Panc1 (cell line): ENCODE measurements at regions not wholly inside any gene's neighbourhood (a gene's known extent, or its start where the extent isn't known, plus 50 kb on each side); places are given as distances from the start of the nearest gene placed in this dataset.

Source experiments
- ATAC-seq: fragments of 200-7000 bp; cut with Tn5 transposase; 2 replicates; pipeline ENCODE4 v1.9.1; 2020; ENCODE audit warnings: mild to moderate bottlenecking, moderate library complexity
- BruUV-seq: library from RNA; stranded (reverse); fragments of 400-500 nt; replicated peaks from 2 replicates; lab custom pipeline; 2021; lab: Mats Ljungman, UMichigan
- CTCF ChIA-PET: fragments of 300-600 bp; sonication (Branson Sonifier 250); formaldehyde crosslinking; loops from one replicate; lab custom pipeline; 2022; ENCODE audit warnings: antibody characterized with exemption; lab: Charles Lee
- POLR2A ChIA-PET: fragments of 300-600 bp; sonication (Branson Sonifier 250); formaldehyde crosslinking; loops from one replicate; lab custom pipeline; 2022; ENCODE audit warnings: antibody characterized with exemption; lab: Charles Lee
- DNase-seq: peaks from one replicate; pipeline ENCODE4 v3.0.0-alpha.2; 2010; ENCODE audit warnings: low read depth, low spot score
- H3K27ac ChIP-seq: 2 replicates; pipeline ENCODE4 v1.5.1; 2011; ENCODE audit warnings: mild to moderate bottlenecking, low read length, inconsistent platforms
- H3K27me3 ChIP-seq: fragments of 200-500 bp; sonication (Bioruptor generic); 2 replicates; pipeline ENCODE4 v1.6.0; 2014; ENCODE audit warnings: low read length, inconsistent platforms; ENCODE audit not compliant: control insufficient read depth, insufficient read depth
- H3K36me3 ChIP-seq: fragments of 200-500 bp; sonication (Bioruptor generic); 2 replicates; pipeline ENCODE4 v1.5.1; 2014; ENCODE audit warnings: inconsistent platforms, mild to moderate bottlenecking, low read length, moderate library complexity; ENCODE audit not compliant: control insufficient read depth, insufficient read depth
- H3K4me1 ChIP-seq: 2 replicates; pipeline ENCODE4 v1.5.1; 2011; ENCODE audit warnings: inconsistent platforms, mild to moderate bottlenecking, low read length, moderate library complexity; ENCODE audit not compliant: control insufficient read depth, insufficient read depth
- H3K4me3 ChIP-seq, 2 experiments: 2 replicates each; pipeline ENCODE4 v1.5.1; 2011 to 2012; ENCODE audit warnings: low read depth in 2 of 2, low read length in 2 of 2, mild to moderate bottlenecking in 2 of 2, inconsistent platforms in 1 of 2, moderate library complexity in 1 of 2
- H3K9me3 ChIP-seq: fragments of 200-500 bp; sonication (Bioruptor generic); 2 replicates; pipeline ENCODE4 v1.5.1; 2014; ENCODE audit warnings: low read depth, mild to moderate bottlenecking, inconsistent platforms, low read length, moderate library complexity; ENCODE audit not compliant: control insufficient read depth, insufficient read depth
- POLR2AphosphoS5 ChIP-seq: IDR thresholded peaks from 2 replicates; pipeline ENCODE4 v1.6.1; 2012; ENCODE audit warnings: mild to moderate bottlenecking, low read depth, low read length, moderate library complexity
- SIN3A ChIP-seq: IDR thresholded peaks from 2 replicates; pipeline ENCODE4 v1.6.1; 2012; ENCODE audit warnings: low read depth, mild to moderate bottlenecking, low read length, moderate library complexity, borderline replicate concordance; ENCODE audit not compliant: insufficient read depth
- TCF7L2 ChIP-seq: IDR thresholded peaks from 2 replicates; pipeline ENCODE4 v1.6.1; 2011; ENCODE audit warnings: mild to moderate bottlenecking, low read depth, low read length, inconsistent platforms
- in situ Hi-C: cut with HindIII; loops from 2 replicates; pipeline ENCODE4 v1.10.0; 2016; ENCODE audit warnings: low sequenced_read_pairs, low pct_unique_long_range_greater_than_20kb
- intact Hi-C: fragments of 100-400 bp; cut with micrococcal nuclease; formaldehyde crosslinking; loops from one replicate; pipeline ENCODE4 v1.10.0; 2022; ENCODE audit not compliant: unreplicated experiment
- TF ChIP-seq, protein P1 (sequence below): fragments of 450-650 bp; IDR thresholded peaks from 2 replicates; pipeline ENCODE4 v1.5.1; 2017; ENCODE audit warnings: mild to moderate bottlenecking
- TF ChIP-seq, protein P2 (sequence below), 2 experiments: IDR thresholded peaks; 2 replicates each; pipeline ENCODE4 v1.6.1; 2011 to 2012; ENCODE audit warnings: low read depth in 2 of 2, control low read depth in 1 of 2, low read length in 1 of 2, mild to moderate bottlenecking in 1 of 2, moderate library complexity in 1 of 2; ENCODE audit not compliant: insufficient read depth in 1 of 2

DNA sequence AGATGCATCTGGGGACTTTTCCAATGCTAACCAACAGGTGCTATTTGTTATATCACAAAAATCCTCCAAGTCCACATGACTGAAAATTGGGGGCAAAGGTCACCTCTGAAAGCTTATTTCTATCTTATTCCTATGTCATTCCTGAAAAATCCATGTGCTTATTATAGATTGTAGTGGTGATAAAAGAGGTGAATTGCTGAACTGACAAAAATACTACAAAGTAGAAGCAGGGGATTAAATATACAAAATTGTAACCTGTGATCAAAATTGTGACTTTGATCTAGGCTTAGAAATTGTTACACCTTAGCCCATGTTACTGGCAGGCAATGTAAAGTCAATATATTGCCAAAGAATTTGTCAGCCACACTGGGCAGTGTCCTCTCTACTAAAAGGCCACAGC, 62.3 kb downstream of the IER5 start:
- POLR2A ChIA-PET: no interaction called here
- in situ Hi-C loops: no loop called here

DNA sequence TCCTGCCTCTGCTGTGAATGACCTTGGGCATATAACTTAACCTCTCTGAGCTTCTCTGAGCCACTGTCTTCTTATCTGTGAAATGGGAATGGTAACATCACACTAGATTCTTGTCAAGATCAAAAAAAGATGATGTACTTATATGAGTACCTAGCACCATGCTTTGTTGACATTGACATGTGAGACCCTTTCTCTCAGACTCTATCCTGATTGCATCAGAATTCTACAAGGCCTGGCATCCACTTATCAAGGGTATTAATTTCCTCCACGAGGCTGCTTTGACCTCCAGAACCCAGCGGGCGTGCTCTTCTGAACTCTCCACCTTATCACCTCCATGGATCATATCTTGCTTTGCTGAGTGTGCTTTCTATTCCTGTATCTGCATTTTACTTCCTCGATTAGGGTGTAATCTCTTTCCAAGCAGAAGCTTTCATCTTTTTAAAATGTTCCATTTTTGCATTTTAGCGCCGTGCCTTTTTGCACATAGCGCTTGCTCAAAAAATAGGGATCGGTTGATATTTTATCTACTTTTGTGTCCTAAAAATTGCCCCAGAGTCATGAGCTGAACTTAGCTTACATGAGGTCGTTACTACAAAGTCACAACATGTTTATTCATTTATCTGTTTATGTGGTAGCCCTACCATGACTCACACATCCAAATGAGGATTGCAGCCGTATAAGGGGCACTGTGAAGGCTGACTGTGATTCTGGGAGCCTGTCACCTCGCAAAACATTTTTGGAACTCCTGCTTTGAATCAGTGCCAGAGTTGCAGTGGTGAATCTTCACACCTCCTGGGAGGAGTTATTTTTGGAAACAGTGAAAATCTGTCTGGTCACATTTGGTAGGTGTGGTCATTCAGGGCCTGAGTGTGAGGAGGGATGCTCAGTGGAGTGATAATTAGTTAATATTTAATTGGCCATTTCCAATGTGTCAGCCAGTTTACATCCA, 63.2 kb downstream of the IER5 start:
- no peak for DNase-seq
- in situ Hi-C loops: no loop called here
- CTCF ChIA-PET: no interaction called here

More for the DNA sequence above, 62.3 kb downstream of the IER5 start:
- Histone ChIP-seq H3K9me3 (no peaks in the 10 kb centered on the region), H3K4me3 (no peak overlapping the region), H3K36me3 (no peaks in the 10 kb centered on the region), H3K4me1 (no peaks in the 10 kb centered on the region), H3K27me3 (no peaks in the 10 kb centered on the region), H3K27ac (no peak overlapping the region)
- CTCF ChIA-PET: no interaction called here
- intact Hi-C loops: no loop called here
- no peak for ATAC-seq
- no peak for DNase-seq
- TF ChIP-seq SIN3A (no peak), TCF7L2 (no peak), POLR2AphosphoS5 (no peak)
- TF ChIP-seq, protein P1, sequence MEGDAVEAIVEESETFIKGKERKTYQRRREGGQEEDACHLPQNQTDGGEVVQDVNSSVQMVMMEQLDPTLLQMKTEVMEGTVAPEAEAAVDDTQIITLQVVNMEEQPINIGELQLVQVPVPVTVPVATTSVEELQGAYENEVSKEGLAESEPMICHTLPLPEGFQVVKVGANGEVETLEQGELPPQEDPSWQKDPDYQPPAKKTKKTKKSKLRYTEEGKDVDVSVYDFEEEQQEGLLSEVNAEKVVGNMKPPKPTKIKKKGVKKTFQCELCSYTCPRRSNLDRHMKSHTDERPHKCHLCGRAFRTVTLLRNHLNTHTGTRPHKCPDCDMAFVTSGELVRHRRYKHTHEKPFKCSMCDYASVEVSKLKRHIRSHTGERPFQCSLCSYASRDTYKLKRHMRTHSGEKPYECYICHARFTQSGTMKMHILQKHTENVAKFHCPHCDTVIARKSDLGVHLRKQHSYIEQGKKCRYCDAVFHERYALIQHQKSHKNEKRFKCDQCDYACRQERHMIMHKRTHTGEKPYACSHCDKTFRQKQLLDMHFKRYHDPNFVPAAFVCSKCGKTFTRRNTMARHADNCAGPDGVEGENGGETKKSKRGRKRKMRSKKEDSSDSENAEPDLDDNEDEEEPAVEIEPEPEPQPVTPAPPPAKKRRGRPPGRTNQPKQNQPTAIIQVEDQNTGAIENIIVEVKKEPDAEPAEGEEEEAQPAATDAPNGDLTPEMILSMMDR: no peak
- TF ChIP-seq, protein P2, sequence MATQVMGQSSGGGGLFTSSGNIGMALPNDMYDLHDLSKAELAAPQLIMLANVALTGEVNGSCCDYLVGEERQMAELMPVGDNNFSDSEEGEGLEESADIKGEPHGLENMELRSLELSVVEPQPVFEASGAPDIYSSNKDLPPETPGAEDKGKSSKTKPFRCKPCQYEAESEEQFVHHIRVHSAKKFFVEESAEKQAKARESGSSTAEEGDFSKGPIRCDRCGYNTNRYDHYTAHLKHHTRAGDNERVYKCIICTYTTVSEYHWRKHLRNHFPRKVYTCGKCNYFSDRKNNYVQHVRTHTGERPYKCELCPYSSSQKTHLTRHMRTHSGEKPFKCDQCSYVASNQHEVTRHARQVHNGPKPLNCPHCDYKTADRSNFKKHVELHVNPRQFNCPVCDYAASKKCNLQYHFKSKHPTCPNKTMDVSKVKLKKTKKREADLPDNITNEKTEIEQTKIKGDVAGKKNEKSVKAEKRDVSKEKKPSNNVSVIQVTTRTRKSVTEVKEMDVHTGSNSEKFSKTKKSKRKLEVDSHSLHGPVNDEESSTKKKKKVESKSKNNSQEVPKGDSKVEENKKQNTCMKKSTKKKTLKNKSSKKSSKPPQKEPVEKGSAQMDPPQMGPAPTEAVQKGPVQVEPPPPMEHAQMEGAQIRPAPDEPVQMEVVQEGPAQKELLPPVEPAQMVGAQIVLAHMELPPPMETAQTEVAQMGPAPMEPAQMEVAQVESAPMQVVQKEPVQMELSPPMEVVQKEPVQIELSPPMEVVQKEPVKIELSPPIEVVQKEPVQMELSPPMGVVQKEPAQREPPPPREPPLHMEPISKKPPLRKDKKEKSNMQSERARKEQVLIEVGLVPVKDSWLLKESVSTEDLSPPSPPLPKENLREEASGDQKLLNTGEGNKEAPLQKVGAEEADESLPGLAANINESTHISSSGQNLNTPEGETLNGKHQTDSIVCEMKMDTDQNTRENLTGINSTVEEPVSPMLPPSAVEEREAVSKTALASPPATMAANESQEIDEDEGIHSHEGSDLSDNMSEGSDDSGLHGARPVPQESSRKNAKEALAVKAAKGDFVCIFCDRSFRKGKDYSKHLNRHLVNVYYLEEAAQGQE (IDR thresholded peaks at IDR 0.05; ENCODE audit: insufficient read depth in 1 of 2, low read depth in 2 of 2, low read length in 1 of 2): no peak
- BruUV-seq: no TSS peak

More for the DNA sequence above, 63.2 kb downstream of the IER5 start:
- POLR2A ChIA-PET: no interaction called here
- no peaks in the 10 kb centered on the region for H3K9me3 ChIP-seq
- TF ChIP-seq, protein P2 (IDR thresholded peaks at IDR 0.05; ENCODE audit: insufficient read depth in 1 of 2, low read depth in 2 of 2, low read length in 1 of 2): no peak
- TF ChIP-seq SIN3A (no peak), POLR2AphosphoS5 (no peak), TCF7L2 (no peak)
- TF ChIP-seq, protein P1: no peak
- no peak for ATAC-seq
- BruUV-seq: no TSS peak
- H3K36me3 ChIP-seq: no peaks in the 10 kb centered on the region
- no peaks in the 10 kb centered on the region for H3K4me1 ChIP-seq
- no peaks in the 10 kb centered on the region for H3K27me3 ChIP-seq
- intact Hi-C loops: no loop called here
- H3K4me3 ChIP-seq: no peak overlapping the region
- no peak overlapping the region for H3K27ac ChIP-seq
